ENCODE measurements at regions not wholly inside any gene's neighbourhood (a gene's known extent, or its start where the extent isn't known, plus 50 kb on each side); places are given as distances from the start of the nearest gene placed in this dataset.

GRCh38 chr11:123272565-123272964 lies 77.5 kb upstream of the CLMP start:
- TF ChIP-seq, protein P1, sequence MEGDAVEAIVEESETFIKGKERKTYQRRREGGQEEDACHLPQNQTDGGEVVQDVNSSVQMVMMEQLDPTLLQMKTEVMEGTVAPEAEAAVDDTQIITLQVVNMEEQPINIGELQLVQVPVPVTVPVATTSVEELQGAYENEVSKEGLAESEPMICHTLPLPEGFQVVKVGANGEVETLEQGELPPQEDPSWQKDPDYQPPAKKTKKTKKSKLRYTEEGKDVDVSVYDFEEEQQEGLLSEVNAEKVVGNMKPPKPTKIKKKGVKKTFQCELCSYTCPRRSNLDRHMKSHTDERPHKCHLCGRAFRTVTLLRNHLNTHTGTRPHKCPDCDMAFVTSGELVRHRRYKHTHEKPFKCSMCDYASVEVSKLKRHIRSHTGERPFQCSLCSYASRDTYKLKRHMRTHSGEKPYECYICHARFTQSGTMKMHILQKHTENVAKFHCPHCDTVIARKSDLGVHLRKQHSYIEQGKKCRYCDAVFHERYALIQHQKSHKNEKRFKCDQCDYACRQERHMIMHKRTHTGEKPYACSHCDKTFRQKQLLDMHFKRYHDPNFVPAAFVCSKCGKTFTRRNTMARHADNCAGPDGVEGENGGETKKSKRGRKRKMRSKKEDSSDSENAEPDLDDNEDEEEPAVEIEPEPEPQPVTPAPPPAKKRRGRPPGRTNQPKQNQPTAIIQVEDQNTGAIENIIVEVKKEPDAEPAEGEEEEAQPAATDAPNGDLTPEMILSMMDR (IDR thresholded peaks at IDR 0.05; ENCODE audit: low read depth, low read length) = no peak

DNA sequence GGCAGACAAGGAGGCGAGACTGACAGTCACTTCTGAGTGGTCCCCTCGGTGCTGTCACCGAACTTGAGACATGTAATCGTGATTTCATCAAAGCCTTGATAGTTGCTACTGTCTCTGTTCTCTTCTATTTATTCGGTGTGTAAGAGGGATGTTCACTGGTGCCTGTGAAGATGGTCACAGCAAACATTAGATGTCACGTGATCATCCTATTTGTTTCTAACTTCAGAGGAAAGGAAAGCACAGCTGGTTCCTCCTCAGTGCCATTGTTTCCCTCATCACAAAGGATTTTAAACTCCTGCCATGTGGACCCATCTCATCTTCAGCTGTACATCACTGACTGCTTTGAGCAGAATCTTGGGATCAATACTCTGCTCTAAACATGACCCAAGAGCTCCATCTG lies 73.1 kb upstream of the CLMP start:
- no peak overlapping the region for H3K4me3 ChIP-seq (ENCODE audit: low read depth, low read length)
- TF ChIP-seq, protein P1 (IDR thresholded peaks at IDR 0.05; ENCODE audit: low read depth, low read length) = no peak

More at GRCh38 chr11:123272565-123272964, 77.5 kb upstream of the CLMP start:
- H3K4me3 ChIP-seq (ENCODE audit: low read depth, low read length) = no peak overlapping the region

GRCh38 chr11:123265951-123266350 lies 70.9 kb upstream of the CLMP start:
- TF ChIP-seq, protein P1 (IDR thresholded peaks at IDR 0.05; ENCODE audit: low read depth, low read length) = no peak
- no peak overlapping the region for H3K4me3 ChIP-seq (ENCODE audit: low read depth, low read length)

DNA sequence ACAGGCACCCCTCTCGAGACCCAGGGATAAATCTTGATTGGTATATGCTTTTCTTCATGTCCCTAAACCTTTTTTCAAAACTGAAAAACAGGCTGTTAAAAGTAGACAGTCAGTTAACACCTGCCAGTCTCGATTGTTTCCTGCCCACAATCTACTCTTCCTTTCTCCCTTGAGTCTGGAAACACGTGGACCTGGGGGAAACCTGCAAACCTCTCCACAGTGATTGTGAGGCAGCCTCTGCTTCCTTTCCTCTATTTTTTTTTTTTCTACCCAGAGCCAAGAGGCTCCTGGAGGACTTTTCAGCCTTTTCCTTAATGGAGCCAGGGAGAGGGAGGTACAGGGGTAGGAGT lies 69.4 kb upstream of the CLMP start:
- no peak overlapping the region for H3K4me3 ChIP-seq (ENCODE audit: low read depth, low read length)
- TF ChIP-seq, protein P1 (IDR thresholded peaks at IDR 0.05; ENCODE audit: low read depth, low read length) = no peak

DNA sequence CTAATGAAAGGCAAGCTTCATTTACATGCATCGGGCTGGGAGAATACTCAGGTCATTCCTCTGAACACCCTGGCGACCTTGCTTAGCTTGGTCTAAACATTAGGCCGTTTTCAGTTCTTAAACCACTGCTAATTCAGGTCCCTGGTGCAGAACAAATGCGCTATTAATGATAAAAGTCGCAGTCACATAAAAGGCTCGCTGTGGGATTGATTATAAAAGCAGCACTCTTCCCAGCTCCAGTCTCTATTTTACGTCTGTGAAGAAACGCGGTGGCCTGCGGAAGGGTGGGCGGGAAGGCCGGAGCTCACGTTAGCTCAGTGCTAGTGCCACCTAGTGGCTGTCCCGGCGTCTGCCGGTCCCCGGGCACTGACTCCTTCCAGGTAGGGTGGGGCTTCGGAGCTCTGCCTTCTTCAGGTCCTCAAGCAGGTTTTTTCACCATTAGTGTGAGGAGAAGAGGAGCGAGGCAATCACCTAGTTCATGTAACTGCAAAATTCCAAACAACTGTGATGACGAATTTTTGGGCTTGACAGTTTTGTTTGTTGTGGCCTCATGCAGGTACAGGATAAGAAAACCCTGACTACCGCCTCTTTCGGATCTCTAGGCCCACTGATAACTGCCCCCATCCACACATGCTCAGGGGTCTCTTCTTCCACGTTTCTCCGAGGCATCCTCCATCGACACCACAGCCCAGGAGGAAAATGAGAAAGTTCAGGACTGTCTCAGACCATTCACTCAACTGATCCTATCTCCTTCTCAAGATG lies 66.5 kb upstream of the CLMP start:
- H3K4me3 ChIP-seq (ENCODE audit: low read depth, low read length) = no peak overlapping the region
- TF ChIP-seq, protein P1 (IDR thresholded peaks at IDR 0.05; ENCODE audit: low read depth, low read length) = peak; percentile 93

- H3K4me3 ChIP-seq (ENCODE audit: low read depth, low read length) = no peak overlapping the region
- TF ChIP-seq, protein P1 (IDR thresholded peaks at IDR 0.05; ENCODE audit: low read depth, low read length) = no peak
These were observed 65.6 kb upstream of the CLMP start for GRCh38 chr11:123260511-123261211.

GRCh38 chr11:123258877-123259276 lies 63.8 kb upstream of the CLMP start:
- TF ChIP-seq, protein P1 (IDR thresholded peaks at IDR 0.05; ENCODE audit: low read depth, low read length) = no peak
- no peak overlapping the region for H3K4me3 ChIP-seq (ENCODE audit: low read depth, low read length)
